ENCODE measurements at regions not wholly inside any gene's neighbourhood (a gene's known extent, or its start where the extent isn't known, plus 50 kb on each side); places are given as distances from the start of the nearest gene placed in this dataset.

DNA sequence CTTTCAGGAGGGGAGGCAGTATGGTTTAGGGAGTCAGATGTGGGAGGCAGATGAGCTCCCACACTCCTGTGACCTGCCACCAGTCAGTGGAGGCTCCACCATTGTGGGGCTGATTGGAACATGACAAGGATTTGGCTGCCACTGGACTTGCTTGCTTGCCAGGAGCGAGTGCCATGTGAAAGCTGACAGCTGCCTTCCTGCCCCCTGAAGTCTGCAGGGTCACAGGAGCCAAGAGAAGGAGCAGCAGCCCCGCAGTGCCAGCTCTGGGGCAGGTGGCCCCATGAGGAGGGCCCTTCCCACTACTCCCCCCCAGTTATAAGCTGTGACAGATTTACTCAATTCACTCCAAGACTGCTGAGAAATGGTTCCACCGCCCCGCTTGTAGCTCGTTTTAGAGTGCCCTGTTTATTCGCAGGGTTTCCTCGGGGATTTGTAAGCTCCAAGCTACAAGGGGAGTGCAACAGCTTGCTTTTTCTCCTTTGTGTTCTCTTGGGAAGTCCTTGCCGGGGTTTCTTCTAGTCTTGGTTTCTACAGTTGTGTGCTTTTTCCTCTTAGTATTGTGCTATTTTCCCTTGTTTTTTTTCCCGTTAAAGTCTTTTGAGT is 414.3 kb downstream of the MEIS1 start:
- no peak for DNase-seq (ENCODE audit: low spot score)

- no peak for DNase-seq (ENCODE audit: low spot score)
These were observed 415.5 kb downstream of the MEIS1 start for GRCh38 chr2:66850376-66850775.

DNA sequence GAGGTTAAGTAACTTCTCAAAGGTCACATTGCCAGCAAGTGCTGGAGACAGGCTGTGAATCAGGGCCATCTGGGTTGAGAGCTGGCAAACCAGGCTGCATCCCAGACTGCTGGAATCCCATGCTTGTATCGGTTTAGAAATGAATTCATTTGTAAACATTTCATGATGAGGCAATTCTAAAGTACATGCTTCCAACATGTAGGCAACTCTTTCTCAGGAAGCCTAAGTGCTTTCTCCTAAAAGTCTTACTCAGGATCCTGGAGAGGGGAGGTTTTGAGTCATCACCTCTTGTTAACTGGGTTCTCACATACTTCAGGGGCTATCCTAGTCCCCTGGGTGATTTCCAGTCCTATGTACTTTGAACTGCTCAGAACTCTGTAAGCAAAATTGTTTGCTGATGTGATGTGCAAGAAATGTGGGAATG is 416.5 kb downstream of the MEIS1 start:
- no peak for DNase-seq (ENCODE audit: low spot score)

DNA sequence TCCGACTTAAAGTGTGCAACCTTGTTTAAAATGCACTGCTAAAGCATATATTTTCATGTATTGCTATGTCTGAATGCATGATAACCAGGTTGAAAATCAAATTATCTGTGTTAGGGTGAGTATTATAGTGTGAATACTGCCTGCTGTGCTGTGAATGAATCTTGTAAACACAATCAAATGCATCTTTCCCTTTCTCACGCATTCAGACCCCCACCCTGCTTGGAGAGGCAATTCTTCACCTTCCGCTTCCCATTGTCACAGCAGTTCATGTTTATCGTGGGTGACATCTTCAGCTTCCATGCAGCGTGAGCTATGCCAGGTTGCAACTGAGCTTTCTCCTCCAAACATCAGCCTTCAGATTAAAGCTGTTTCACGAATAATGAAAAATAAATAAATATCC is 418.0 kb downstream of the MEIS1 start:
- DNase-seq (ENCODE audit: low spot score) = no peak

- peak; percentile 76 for DNase-seq (ENCODE audit: low spot score)
These were observed 418.7 kb downstream of the MEIS1 start for GRCh38 chr2:66853585-66853984.

GRCh38 chr2:66854298-66854697 is 419.4 kb downstream of the MEIS1 start:
- DNase-seq (ENCODE audit: low spot score) = no peak

- DNase-seq (ENCODE audit: low spot score) = no peak
These were observed 428.1 kb downstream of the MEIS1 start for GRCh38 chr2:66862885-66863650.

DNA sequence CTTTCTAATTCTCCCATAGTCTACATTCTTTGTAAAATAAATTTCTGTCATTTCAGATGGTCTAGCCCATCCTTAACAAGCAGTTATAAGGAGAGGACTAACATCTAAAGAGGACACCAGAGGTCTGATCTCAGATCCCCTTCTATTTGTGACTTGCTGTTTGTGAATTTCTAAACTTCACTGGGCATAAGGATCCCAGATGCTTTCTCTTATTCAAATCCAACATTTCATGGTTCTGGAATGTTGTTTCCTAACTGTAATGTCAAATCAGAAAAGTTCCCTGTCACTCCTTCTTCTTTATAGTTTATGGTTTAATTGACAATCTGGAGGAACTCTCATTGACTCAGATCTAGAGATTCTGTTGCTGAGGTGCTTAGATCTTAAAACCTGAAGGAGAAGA is 430.2 kb downstream of the MEIS1 start:
- DNase-seq (ENCODE audit: low spot score) = no peak

DNA sequence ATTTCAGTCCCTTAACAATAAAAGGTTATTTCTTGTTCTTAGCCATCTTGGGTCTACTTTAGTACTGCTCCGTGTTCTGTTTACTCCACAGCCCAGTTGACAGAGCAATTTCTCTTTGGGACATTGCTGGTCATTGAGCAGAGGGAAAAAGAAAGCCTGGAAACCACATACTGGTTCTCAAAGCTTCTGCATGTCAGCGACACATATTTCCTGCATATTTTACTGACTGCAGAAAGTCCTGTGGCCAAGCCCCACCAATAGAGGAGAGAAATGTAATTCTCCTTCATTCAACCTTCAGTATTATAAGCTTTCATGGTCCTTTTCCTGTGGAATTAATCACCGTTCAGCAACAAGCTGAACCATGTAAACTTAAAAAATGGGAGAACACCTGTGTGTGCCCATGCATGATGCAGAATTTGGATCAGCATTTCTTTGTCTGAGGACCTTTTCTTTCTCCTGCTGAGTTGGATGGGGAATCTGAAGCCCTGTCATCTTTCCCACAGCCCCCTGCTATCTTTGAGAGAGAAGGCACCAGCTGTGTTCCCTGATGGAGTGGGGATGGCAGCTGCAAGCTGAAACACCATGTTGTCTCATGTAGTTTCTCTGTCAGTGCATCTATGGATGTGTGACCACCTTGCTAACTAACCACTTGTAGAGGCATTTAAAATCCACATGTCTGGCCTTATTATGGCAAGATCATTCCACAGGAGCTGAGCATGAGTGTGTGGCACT is 431.6 kb downstream of the MEIS1 start:
- DNase-seq (ENCODE audit: low spot score) = no peak

DNA sequence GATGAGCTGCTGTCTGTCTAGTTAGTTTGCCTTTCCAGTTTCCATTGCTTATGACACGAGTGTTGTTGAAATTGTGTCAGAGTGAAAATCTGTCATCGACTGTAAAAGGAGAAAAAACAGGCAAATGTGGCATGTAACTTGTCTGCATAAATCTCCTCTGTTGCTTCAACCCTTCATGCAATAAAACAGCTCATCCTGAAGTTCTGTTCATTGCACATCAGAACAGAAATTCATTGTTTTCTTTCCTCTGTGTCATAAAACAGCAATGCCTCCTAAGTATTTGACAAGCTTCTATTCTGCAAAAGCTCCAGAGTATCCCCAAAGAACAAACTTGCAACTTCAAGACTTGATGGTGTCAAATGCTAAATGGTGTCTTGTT is 432.1 kb downstream of the MEIS1 start:
- no peak for DNase-seq (ENCODE audit: low spot score)

DNA sequence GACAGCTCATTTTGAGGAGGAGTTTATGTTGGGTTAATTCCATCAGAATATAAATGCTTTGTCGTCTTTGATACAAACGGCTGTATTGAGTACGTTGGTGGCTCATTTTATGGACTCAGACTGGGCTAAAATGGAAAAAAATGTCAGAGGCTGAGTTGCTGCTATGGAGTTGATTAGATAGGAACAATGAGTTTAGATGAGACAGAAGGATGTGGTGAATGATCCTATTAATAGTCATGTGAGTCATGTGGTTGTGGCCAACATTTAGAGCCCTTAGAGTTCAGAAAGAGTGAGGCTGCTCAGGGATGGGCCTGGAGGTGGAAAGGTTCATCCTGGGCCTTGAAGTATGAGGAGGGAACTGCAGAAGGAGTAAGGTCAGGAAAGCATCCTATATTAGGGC is 434.2 kb downstream of the MEIS1 start:
- DNase-seq (ENCODE audit: low spot score) = no peak

GRCh38 chr2:66872081-66872985 is 437.4 kb downstream of the MEIS1 start:
- no peak for DNase-seq (ENCODE audit: low spot score)

- no peak for DNase-seq (ENCODE audit: low spot score)
These were observed 438.2 kb downstream of the MEIS1 start for GRCh38 chr2:66872986-66873754.

GRCh38 chr2:66874411-66874810 is 439.5 kb downstream of the MEIS1 start:
- no peak for DNase-seq (ENCODE audit: low spot score)

DNA sequence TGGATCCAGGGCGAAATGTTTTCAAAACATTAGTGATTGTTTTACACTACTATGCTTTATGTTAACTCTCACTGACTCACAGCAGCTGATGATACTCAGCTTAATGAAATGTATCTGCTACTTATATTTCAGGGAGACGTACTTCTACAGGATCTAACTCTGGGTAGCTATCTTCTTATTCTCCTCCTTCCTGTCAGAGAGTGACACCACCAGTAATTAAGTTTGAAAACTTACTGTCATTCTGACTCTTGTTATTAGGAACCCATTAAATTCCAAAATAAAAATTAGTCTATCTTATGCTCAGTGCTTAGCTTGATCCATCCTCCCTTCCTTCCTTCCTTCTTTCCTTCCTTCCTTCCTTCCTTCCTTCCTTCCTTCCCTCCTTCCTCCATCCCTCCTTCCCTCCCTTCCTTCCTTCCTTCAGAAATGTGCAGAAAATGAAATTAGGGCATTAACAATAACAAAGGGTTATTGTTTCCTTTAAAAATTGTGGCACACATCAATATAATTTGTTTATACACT is 441.1 kb downstream of the MEIS1 start:
- no peak for DNase-seq (ENCODE audit: low spot score)

DNA sequence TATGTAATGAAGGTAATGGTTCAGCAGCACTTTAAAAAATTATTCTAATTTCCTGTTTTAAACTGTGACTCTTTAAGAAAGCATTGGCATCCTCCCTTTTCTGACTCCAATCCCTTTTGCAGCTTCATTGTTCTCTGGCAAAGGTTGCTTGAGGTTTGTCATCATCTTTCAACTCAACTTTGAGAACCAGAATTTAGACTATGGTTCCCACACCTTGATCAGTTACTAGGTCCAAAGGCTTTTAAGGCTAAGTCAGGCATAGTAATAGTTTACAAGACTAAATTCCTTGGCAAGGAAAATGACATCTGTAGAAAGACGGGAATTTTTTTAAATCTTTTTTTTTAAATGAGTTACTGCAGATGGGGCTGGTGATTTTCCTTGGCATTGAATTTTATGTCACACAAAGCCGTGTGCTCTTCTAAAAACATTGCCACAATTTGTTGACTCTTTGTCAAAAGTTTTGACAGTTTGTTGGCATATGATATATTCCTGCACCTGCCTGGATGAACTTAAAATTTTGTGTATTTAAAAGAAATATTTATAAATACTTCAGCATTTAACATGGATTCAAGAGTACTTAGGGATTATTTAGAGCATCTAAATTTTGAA is 451.0 kb downstream of the MEIS1 start:
- no peak for DNase-seq (ENCODE audit: low spot score)

DNA sequence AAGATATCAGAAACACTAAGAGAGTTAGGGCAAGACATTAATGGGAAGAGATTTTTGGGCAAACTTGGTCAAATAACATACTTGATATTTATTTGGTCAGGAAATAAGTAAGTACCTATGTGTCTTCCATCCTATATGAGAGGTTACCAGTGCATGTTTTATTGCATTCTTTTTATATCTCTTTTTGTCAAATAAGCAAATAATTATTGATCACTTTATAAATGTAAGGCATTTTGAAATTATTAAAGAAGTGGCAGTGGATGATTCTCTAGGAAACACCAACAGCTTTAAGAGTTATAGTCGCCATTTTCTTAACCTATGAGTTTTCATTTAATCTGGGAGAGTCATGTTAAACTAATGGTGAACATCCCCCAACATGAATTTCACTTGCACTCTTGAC is 453.3 kb downstream of the MEIS1 start:
- no peak for DNase-seq (ENCODE audit: low spot score)

GRCh38 chr2:66888791-66889631 is 454.1 kb downstream of the MEIS1 start:
- DNase-seq (ENCODE audit: low spot score) = peak; percentile 66

GRCh38 chr2:66889632-66889882 is 454.6 kb downstream of the MEIS1 start:
- no peak for DNase-seq (ENCODE audit: low spot score)

Data from ureter (tissue), 1 donor.